ENCODE measurements at regions not wholly inside any gene's neighbourhood (a gene's known extent, or its start where the extent isn't known, plus 50 kb on each side); places are given as distances from the start of the nearest gene placed in this dataset.

DNA sequence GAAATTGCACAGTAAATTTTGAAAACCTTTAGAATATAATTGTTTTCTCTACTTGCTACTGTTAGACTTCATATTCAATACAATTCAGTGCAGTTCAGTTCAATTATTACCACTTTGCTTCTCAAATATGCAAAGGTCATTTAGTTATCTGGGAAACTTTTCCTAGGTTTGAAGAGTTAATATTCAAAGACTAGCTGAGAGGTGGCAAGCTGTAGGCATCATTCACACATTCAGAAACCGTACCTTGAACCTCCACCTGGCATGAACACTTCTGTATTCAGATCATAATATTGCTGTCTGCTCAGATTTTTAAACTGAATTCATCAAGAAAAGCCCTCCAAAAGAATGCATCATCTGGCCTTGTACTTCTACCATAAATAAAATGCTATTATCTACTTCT, 162.1 kb upstream of the PCSK5 start:
- no peak for TF ChIP-seq ZFX (IDR thresholded peaks at IDR 0.05; ENCODE audit: borderline replicate concordance)
- TF ChIP-seq, protein P1, sequence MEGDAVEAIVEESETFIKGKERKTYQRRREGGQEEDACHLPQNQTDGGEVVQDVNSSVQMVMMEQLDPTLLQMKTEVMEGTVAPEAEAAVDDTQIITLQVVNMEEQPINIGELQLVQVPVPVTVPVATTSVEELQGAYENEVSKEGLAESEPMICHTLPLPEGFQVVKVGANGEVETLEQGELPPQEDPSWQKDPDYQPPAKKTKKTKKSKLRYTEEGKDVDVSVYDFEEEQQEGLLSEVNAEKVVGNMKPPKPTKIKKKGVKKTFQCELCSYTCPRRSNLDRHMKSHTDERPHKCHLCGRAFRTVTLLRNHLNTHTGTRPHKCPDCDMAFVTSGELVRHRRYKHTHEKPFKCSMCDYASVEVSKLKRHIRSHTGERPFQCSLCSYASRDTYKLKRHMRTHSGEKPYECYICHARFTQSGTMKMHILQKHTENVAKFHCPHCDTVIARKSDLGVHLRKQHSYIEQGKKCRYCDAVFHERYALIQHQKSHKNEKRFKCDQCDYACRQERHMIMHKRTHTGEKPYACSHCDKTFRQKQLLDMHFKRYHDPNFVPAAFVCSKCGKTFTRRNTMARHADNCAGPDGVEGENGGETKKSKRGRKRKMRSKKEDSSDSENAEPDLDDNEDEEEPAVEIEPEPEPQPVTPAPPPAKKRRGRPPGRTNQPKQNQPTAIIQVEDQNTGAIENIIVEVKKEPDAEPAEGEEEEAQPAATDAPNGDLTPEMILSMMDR (IDR thresholded peaks at IDR 0.05), result no peak
- H3K27ac ChIP-seq, result no peak overlapping the region

DNA sequence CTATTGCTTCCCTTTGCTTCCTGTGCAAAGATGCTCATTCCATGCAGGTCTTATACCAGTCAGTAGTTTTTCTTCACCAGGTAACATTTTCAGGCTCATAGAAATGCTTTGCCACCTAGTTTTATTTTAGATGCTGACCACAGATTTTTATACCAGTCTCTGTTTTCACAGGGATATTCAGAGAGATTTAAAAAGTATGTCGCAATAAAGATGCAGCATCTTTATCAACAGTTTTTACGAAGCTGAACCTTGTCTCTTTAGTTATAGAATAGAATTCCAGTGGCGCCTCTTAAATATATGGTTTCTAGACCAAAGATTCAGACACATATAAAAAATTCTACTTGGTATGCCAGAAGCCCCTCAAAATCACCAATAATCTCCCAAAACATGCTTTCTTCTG, 155.7 kb upstream of the PCSK5 start:
- TF ChIP-seq, protein P1 (IDR thresholded peaks at IDR 0.05), result no peak
- no peak for TF ChIP-seq ZFX (IDR thresholded peaks at IDR 0.05; ENCODE audit: borderline replicate concordance)
- H3K27ac ChIP-seq, result no peak overlapping the region

DNA sequence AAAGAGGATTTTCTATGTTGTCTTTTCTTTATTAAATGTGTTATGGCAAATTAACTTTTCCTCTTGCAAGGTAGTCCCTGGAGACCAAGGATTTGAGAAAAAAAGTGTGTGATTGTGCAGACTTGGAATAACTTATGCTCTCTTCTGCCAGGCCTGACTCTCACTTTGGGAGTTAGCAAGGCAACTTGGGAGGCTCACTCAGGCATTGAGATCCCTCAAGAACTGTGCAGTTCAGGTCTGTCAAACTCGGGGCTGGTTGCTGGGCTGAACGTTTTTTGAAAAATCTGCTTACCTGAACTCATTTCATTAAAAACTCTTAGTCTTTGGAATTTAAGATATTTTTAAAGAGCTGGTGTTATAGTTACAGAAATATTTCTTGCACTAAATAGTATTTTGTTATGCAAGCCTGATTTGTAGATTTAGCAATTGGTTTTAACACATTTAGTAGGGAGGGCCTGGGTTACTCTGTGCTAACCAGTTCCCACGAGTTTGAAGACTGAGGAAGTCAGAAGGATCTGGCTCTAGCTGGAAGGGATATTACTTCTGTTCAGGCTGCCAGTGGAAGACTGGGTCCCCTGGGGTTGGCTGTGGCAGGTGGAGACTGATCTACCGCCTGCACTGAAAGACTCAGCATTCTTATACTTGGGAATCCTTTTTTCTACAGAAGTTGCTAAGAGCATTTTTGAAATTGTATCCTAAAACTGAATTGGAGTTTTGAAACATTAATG, 150.4 kb upstream of the PCSK5 start:
- TF ChIP-seq ZFX (IDR thresholded peaks at IDR 0.05; ENCODE audit: borderline replicate concordance), result no peak
- TF ChIP-seq, protein P1 (IDR thresholded peaks at IDR 0.05), result no peak
- H3K27ac ChIP-seq, result no peak overlapping the region

DNA sequence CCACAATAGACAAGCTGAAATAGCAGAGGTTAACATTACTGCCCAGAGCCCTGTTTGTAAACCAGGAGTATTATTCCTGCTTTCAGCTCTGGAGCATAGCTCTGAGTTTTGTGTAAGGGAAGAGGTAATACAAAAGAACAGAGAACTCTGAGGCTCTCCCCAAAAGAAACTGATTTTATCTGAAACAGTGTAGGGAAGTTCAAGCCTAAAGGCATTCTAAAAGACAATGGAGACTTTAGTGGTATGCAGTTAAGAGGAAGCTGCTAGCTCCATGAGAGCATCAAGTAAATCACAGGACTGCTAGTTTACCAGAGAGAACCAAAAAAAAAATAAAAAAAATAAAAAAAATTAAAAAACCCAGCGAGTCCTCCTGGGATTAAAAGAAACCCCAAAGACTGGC, 146.6 kb upstream of the PCSK5 start:
- TF ChIP-seq ZFX (IDR thresholded peaks at IDR 0.05; ENCODE audit: borderline replicate concordance), result no peak
- TF ChIP-seq, protein P1 (IDR thresholded peaks at IDR 0.05), result no peak
- no peak overlapping the region for H3K27ac ChIP-seq

DNA sequence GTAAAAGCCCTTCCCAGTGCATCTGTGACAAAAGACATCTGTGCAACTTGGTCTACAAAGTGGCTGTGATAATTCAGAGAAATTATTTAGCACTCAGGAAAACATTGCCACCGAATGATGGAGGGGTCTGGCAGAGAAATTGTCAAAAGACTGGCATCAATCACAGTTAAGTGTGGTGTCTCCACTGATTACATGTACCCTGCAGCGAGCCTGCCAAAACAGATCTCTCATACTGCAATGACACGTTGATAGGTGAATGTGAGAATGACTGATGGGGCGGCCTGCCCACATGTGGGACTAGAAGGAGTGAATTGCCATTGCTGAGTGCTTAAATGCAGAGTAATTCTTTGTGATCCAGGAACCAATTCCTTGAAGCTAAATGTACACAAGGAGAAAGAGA, 136.4 kb upstream of the PCSK5 start:
- no peak overlapping the region for H3K27ac ChIP-seq
- no peak for TF ChIP-seq ZFX (IDR thresholded peaks at IDR 0.05; ENCODE audit: borderline replicate concordance)
- TF ChIP-seq, protein P1 (IDR thresholded peaks at IDR 0.05), result no peak

DNA sequence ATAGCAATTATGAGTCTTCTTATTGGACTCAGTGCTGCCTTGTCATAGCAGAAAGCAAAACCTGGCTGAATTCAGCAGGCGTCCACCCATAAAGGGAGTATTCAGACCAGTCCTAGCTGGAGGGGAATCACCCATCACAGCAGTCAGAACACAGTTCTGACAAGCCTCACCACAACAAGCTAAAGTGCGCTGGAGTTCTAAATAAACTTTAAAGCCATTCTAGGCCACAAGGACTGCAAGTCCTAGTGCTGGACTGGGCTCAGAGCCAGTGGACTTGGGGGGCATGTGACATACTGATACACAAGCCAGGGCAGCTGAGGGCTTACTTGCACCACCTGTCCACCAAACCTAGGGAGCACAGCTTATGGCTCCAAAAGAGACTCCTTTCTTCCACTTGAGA, 115.3 kb upstream of the PCSK5 start:
- H3K27ac ChIP-seq, result no peak overlapping the region
- TF ChIP-seq ZFX (IDR thresholded peaks at IDR 0.05; ENCODE audit: borderline replicate concordance), result no peak
- TF ChIP-seq, protein P1 (IDR thresholded peaks at IDR 0.05), result no peak

DNA sequence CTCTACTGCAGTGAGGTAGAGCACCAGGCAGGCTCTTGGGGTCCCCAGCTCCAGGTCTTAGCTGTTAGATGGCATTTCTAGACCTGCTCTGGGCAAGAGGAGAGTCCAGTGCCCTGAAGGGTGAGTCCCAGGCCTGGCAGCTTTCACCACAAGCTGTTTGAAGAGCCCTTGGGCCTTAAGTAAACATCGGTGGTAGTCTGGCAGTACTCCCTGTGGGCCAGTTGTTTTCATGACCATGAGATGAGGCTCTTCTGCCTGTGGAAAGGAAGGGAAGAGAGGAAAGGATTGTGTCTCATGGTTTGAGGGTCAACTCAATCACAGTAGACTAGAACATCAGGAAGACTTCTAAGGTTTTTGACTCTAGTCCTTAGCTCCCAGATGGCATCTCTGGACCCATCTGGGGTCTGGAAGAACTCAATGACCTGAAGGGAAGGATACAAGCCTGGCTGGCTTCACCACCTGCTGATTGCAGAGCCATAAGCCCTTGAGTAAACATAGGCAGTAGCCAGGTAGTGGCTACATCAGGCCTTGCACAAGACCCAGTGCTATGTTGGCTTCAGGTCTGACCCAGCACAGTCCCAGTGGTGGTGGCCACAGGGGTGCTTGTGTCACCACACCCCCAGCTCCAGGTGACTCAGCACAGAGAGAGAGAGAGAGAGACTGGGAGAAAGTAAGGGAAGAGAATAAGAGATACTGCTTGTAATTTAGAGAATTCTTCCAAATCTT, 114.3 kb upstream of the PCSK5 start:
- H3K27ac ChIP-seq, result no peak overlapping the region
- no peak for TF ChIP-seq ZFX (IDR thresholded peaks at IDR 0.05; ENCODE audit: borderline replicate concordance)
- TF ChIP-seq, protein P1 (IDR thresholded peaks at IDR 0.05), result no peak
